ENCODE measurements at regions not wholly inside any gene's neighbourhood (a gene's known extent, or its start where the extent isn't known, plus 50 kb on each side); places are given as distances from the start of the nearest gene placed in this dataset.

DNA sequence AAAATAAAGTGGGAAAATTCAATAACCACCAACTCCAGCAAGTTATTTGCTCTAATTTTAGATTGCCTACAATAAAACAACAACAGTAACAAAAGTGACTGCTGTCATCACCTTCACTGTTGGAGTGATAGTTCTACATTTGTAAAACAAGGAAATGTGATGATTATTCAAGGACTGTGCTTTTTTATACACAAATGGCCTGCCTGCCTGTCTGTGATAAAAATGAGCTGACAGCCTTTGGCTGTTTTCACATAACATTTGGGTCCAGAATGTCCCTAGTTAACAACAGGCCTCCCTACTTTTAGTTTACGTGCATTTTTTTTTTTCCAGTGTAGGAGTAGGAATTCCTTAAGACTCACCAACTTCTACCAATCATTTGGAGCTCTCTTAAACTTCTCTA is 768.8 kb downstream of the PDCD6IP start:
- H3K4me3 ChIP-seq (replicated peaks; ENCODE audit: low read depth, low read length): no peak overlapping the region
- TF ChIP-seq, protein P1, sequence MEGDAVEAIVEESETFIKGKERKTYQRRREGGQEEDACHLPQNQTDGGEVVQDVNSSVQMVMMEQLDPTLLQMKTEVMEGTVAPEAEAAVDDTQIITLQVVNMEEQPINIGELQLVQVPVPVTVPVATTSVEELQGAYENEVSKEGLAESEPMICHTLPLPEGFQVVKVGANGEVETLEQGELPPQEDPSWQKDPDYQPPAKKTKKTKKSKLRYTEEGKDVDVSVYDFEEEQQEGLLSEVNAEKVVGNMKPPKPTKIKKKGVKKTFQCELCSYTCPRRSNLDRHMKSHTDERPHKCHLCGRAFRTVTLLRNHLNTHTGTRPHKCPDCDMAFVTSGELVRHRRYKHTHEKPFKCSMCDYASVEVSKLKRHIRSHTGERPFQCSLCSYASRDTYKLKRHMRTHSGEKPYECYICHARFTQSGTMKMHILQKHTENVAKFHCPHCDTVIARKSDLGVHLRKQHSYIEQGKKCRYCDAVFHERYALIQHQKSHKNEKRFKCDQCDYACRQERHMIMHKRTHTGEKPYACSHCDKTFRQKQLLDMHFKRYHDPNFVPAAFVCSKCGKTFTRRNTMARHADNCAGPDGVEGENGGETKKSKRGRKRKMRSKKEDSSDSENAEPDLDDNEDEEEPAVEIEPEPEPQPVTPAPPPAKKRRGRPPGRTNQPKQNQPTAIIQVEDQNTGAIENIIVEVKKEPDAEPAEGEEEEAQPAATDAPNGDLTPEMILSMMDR (IDR thresholded peaks at IDR 0.05; ENCODE audit: low read length, missing control alignments): no peak

DNA sequence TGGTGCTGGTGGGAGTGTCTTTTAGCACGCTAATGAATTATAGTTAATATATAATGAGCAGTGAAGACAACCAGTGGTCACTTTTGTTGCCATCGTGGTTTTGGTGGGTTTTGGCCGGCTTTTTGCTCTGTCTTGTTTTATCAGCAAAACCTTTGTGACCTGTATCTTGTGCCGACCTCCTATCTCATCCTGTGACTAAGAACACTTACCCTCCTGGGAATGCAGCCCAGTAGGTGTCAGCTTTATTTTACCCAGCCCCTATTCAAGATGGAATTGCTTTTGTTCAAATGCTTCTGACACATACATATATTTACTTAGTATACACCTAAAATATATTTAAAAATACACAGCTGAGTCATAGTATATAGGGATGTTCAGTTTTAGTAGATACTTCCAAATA is 770.3 kb downstream of the PDCD6IP start:
- DNase-seq (ENCODE audit: low read depth): peak; percentile 5
- H3K4me3 ChIP-seq (replicated peaks; ENCODE audit: low read depth, low read length): no peak overlapping the region
- TF ChIP-seq, protein P1 (IDR thresholded peaks at IDR 0.05; ENCODE audit: low read length, missing control alignments): no peak

More for the DNA sequence above, 768.8 kb downstream of the PDCD6IP start:
- no peak for DNase-seq (ENCODE audit: low read depth)

DNA sequence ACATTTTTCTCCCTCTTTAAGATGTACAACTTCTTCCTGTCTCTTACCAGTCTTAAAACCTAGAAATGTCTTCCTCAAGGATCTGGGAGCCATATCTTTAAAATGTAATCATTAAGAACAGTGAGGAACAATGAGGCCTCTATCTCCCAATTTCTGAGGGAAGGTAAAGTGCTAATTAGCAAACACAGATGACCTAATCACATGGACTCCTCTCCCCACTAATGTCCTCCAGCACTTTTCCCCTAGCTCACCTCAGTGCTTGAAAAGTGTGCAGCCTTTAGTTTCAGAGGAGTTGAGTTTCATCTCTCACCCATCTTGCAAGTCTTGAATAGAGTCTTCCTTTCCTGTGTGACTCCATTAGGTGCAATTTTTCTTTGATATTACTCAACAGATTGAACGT is 771.0 kb downstream of the PDCD6IP start:
- H3K4me3 ChIP-seq (replicated peaks; ENCODE audit: low read depth, low read length): no peak overlapping the region
- DNase-seq (ENCODE audit: low read depth): no peak
- TF ChIP-seq, protein P1 (IDR thresholded peaks at IDR 0.05; ENCODE audit: low read length, missing control alignments): no peak

DNA sequence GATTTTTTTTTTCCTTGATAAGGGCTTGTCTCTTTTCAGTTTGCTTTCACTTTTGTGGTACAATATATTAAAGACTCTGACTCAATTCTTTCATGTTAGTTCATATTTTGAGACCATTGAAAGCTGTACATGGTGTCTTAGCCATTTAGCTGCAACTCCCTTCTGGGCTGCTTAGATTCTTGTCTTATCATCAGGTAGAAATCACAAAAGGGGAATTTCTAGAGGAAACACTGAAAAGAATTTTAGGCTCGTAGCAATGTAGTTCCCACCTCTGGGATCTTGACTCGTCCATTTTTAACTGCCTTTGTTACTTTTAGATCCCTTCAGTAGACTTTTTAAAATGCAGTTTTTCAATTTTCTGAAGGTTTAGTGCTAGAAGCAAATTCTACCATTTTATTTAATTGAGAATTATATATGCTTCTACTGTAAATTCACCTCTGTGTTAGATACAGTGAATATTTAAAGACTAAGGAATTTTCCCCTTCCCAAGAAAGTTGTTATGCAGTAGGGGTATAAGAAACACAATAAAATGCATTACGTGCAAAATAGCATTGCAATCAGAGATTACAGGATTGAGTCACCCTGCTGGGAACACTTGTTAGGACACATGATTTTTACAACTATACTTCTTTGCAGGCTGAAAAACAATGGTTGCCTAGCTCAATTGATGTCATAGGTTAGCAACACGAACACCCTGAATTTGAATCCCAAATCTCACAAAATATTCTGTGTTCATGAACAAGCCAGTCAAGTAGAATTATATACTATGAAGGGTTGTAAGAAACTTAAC is 772.7 kb downstream of the PDCD6IP start:
- DNase-seq (ENCODE audit: low read depth): peak; percentile 66
- no peak overlapping the region for H3K4me3 ChIP-seq (replicated peaks; ENCODE audit: low read depth, low read length)
- TF ChIP-seq, protein P1 (IDR thresholded peaks at IDR 0.05; ENCODE audit: low read length, missing control alignments): no peak

DNA sequence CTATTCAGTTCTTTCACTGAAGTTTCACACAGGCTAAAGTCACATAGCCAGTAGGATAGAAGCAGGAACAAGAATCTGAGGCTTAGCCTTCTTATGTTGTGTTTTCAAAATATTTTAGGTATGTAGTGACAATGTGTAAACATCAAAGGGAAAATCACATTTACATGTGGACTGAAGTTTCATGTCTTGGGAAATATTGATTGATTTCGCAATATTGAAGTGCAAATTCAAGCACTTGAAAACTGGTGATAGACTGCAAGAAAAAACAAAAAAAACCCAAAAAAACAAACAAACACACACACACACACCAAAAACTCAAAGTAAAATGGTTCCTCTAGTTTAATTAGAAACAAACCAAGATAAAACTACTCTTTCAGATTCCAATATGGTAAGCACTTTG is 773.3 kb downstream of the PDCD6IP start:
- TF ChIP-seq, protein P1 (IDR thresholded peaks at IDR 0.05; ENCODE audit: low read length, missing control alignments): no peak
- H3K4me3 ChIP-seq (replicated peaks; ENCODE audit: low read depth, low read length): no peak overlapping the region
- no peak for DNase-seq (ENCODE audit: low read depth)

DNA sequence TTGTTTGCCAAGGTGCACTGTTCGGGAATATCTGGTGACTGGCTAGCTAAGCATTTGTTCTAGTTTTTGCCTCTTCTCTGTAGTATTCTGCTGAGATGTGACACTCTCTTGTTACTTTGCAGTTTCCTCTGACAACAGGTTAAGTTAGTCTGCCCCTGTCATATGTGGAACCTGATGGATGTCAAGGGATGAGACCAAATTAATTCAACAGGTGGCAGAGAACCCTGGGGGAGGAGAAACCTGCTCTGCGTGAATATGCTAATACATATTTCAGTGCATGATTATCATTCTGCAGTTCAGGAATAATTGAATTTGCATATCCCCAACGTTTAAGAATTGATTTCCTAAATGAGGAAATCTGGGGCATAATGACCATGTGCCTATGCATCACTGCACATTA is 777.3 kb downstream of the PDCD6IP start:
- TF ChIP-seq, protein P1 (IDR thresholded peaks at IDR 0.05; ENCODE audit: low read length, missing control alignments): no peak
- H3K4me3 ChIP-seq (replicated peaks; ENCODE audit: low read depth, low read length): no peak overlapping the region
- no peak for DNase-seq (ENCODE audit: low read depth)

DNA sequence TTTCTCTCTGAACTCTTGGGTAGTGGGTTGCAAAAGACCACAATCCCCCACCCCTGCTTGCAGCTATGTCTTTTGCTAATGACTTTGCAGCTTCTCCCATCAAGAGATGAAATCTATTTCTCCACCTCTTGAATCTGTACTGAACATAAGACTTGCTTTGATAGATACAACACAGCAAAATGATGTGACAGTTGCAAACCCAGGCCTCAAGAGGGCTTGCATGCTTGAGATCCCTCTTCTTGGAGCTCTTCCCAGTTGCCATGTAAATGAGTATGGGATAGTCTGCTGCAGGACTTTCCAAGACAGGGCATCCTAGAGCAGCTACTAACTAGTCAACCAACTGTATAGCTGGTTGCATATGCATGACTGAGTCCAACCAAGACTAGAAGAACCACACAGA is 783.6 kb downstream of the PDCD6IP start:
- TF ChIP-seq, protein P1 (IDR thresholded peaks at IDR 0.05; ENCODE audit: low read length, missing control alignments): no peak
- DNase-seq (ENCODE audit: low read depth): no peak
- no peak overlapping the region for H3K4me3 ChIP-seq (replicated peaks; ENCODE audit: low read depth, low read length)

Measured in fibroblast of pulmonary artery (primary cell).